Mucosa of descending colon (tissue), 3 donors: ENCODE measurements at regions not wholly inside any gene's neighbourhood (a gene's known extent, or its start where the extent isn't known, plus 50 kb on each side); places are given as distances from the start of the nearest gene placed in this dataset.

Experiments used
- ATAC-seq: fragments of 200-7000 bp; cut with Tn5 transposase; one replicate; pipeline ENCODE4 v1.9.1; 2020; ENCODE audit warnings: mild to moderate bottlenecking, moderate library complexity
- DNase-seq, 3 donors: peaks; one replicate each; pipeline ENCODE4 v3.0.0-alpha.2; 2020
- H3K36me3 ChIP-seq: fragments of 200-600 bp; one replicate; pipeline ENCODE4 v1.8.0; 2021; ENCODE audit warnings: low read depth, mild to moderate bottlenecking
- H3K4me1 ChIP-seq: fragments of 200-600 bp; one replicate; pipeline ENCODE4 v1.8.0; 2021; ENCODE audit warnings: low read depth, mild to moderate bottlenecking
- H3K4me3 ChIP-seq: fragments of 200-600 bp; one replicate; pipeline ENCODE4 v1.8.0; 2021; ENCODE audit warnings: mild to moderate bottlenecking
- H3K9me3 ChIP-seq: fragments of 200-600 bp; one replicate; pipeline ENCODE4 v1.8.0; 2021; ENCODE audit warnings: mild to moderate bottlenecking
- intact Hi-C, 2 donors: fragments of 100-400 bp; cut with DNase I in 1 of 2; cut with micrococcal nuclease in 1 of 2; formaldehyde crosslinking; loops; one replicate each; pipeline versions ENCODE4 v1.11.0 to v1.11.1; 2022; cut with DNase I, micrococcal nuclease
- TF ChIP-seq, protein P1 (sequence below): fragments of 200-600 bp; IDR thresholded peaks from one replicate; pipeline ENCODE4 v1.8.0; 2022; ENCODE audit warnings: antibody characterized with exemption, mild to moderate bottlenecking
- donor health status: DM: no; HTN: no; CAD: no; lungs with moderate emphysema.
- donor health status: DM: no; HTN: no; CAD: no.
- donor health status: DM: no; HTN: yes; CAD: no.

DNA sequence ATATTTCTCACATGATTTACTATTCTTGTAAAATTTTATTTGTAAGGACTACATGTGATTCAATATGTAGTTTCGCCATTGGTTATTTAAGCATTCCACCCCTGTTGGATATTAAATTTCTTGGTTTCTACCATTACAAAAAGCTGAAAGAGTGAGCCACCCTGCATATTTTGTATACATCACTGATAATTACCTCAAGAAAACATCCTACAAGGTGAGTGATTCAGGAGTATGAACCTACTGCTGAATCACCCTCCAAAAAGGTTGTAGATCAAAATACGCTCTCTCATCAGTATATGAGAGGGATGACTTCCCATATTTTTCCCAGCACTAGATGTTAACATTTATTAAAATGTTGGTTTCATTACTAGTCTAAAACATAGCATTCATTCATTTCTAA, 454.3 kb upstream of the WWC1 start:
- no peak for DNase-seq
- Histone ChIP-seq H3K4me3 (no peak overlapping the region), H3K9me3 (no peaks in the 10 kb centered on the region), H3K36me3 (no peaks in the 10 kb centered on the region), H3K4me1 (no peaks in the 10 kb centered on the region)
- intact Hi-C loops: no loop called here
- TF ChIP-seq, protein P1, sequence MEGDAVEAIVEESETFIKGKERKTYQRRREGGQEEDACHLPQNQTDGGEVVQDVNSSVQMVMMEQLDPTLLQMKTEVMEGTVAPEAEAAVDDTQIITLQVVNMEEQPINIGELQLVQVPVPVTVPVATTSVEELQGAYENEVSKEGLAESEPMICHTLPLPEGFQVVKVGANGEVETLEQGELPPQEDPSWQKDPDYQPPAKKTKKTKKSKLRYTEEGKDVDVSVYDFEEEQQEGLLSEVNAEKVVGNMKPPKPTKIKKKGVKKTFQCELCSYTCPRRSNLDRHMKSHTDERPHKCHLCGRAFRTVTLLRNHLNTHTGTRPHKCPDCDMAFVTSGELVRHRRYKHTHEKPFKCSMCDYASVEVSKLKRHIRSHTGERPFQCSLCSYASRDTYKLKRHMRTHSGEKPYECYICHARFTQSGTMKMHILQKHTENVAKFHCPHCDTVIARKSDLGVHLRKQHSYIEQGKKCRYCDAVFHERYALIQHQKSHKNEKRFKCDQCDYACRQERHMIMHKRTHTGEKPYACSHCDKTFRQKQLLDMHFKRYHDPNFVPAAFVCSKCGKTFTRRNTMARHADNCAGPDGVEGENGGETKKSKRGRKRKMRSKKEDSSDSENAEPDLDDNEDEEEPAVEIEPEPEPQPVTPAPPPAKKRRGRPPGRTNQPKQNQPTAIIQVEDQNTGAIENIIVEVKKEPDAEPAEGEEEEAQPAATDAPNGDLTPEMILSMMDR: no peak
- ATAC-seq: no peak

DNA sequence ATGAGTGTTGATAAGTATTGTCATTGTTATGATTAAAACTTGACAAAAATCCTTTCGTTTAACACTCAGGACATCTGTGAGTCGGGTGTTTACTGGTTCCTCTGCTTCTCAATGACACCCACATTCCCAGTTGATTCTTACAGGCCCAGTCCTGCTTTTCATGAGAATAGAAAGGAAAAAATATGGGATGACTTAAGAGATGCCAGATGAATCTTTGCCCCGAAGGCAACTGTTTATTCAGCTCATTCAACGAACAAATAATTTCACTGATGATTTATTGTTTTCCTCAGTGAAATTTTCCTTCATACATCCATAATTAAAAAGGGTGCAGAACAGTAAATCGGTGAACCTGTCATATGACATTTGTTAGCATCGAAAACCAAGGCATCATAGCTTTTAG, 452.4 kb upstream of the WWC1 start:
- no peaks in the 10 kb centered on the region for H3K9me3 ChIP-seq
- no peak for ATAC-seq
- TF ChIP-seq, protein P1: no peak
- H3K4me3 ChIP-seq: no peak overlapping the region
- no peaks in the 10 kb centered on the region for H3K4me1 ChIP-seq
- no peak for DNase-seq
- intact Hi-C loops: no loop called here
- no peaks in the 10 kb centered on the region for H3K36me3 ChIP-seq

DNA sequence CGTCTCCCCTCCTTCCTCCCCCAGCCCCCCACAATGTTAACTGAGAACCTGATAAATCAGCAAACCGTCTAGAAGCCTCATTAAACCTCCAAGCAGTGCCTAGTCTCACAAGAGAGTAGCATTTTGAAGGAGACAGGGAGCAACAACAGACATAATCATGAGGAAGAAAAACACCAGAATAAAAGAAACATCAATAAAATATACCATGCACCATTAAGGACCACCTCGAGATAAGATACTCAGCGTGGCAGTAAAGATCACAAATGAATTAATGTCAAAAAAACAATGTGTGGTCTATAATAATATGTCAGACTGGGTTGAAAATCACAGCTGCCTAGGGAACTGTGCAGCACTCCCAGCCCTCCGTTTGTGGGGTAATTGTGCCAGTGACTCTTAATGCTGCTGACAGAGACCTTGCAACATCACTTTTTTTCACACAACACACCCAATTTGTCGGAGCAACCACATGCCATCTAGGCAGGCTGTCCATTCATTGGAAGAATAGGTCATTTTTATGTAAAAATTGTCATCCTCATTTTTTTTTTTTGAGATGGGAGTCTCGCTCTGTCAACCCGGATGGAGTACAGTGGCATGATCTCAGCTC, 450.8 kb upstream of the WWC1 start:
- Histone ChIP-seq H3K4me3 (no peak overlapping the region), H3K4me1 (no peaks in the 10 kb centered on the region), H3K36me3 (no peaks in the 10 kb centered on the region), H3K9me3 (no peaks in the 10 kb centered on the region)
- DNase-seq (no peak), ATAC-seq (no peak)
- TF ChIP-seq, protein P1: no peak
- intact Hi-C loops: no loop called here

DNA sequence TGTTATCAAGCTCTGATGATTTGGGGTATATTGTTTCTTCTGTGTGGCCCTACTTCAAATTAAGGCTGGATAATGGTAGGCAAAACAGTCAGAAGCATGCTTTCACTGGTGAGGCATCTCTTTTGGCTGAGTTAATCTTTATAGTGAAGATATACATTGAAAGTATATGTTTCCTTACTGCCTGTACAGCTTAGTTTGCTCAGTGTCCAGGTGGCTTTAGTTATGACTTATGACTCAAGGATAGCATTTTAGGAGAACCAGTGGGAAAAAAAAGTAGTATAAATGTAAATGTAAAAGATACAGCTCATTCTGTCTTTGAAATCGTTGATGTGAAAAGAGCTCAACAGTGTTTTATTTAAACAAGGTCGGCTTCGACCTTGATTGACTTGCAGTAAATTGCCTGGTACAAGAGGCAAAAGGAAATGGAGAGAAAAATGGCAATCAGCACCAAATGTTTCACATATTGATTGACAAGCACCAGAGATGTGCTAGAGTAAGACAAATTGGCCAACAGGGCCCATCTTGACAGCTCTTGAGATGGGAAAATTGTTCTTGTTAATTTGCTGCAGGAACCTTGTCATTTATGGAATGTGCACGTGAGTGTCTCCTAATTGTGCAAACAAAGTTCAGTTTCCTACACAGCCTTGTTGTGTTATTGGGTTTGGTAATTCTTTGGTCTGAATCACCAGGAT, 447.4 kb upstream of the WWC1 start:
- no peak for ATAC-seq
- H3K36me3 ChIP-seq: no peaks in the 10 kb centered on the region
- no peak overlapping the region for H3K4me3 ChIP-seq
- H3K9me3 ChIP-seq: no peaks in the 10 kb centered on the region
- TF ChIP-seq, protein P1: no peak
- DNase-seq: no peak
- intact Hi-C loops: no loop called here
- H3K4me1 ChIP-seq: no peaks in the 10 kb centered on the region

DNA sequence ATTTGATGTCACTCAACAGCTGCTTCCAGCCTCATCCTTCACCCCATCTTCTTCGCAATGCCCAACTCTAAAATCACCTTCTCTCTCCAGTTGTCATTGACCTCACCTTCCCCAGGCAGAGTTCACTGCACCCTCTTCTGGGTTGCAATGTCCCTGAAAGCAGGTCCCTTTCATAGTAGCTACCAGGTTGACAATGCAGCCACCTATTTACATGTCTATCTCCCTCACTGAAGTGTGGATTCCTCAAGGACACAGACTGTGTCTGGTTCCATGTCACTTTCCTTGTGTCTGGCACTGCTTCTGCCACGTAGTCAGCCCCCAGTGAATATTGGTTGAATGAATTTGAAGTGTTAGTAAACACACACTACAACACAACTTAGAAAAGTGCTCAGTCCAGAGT, 445.5 kb upstream of the WWC1 start:
- Histone ChIP-seq H3K4me1 (no peaks in the 10 kb centered on the region), H3K4me3 (no peak overlapping the region), H3K9me3 (no peaks in the 10 kb centered on the region), H3K36me3 (no peaks in the 10 kb centered on the region)
- ATAC-seq (no peak), DNase-seq (no peak)
- intact Hi-C loops: no loop called here
- TF ChIP-seq, protein P1: no peak
